Inferior parietal cortex (tissue), 1 donor: ENCODE measurements at regions not wholly inside any gene's neighbourhood (a gene's known extent, or its start where the extent isn't known, plus 50 kb on each side); places are given as distances from the start of the nearest gene placed in this dataset.

Source experiments
- DNase-seq: peaks from one replicate; pipeline ENCODE4 v3.0.0-alpha.2; 2016; ENCODE audit errors: extremely low spot score

DNA sequence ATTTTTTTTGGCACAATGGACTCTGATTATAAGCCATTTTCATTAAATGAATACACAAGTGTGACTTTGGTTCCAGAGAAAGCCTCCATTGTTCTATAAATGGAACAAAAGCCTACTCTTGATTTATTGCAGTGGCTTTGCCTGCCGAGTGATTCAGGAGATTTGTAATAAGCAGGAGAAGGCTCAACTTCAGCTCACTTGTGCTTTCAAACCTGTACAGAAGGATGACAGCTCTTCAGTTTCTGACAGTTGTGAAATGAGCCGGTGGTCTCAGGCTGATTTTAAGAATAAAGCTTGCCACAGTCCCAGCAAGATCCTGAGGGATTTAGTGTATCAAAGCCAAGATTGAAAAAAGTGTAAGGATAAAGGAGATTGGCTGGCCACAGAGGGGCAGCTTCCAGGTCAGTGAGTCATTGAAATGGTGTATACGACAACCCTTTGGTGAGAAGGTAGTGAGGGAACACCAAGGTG lies 438.8 kb upstream of the TGFBR2 start:
- peak; percentile 65 for DNase-seq

DNA sequence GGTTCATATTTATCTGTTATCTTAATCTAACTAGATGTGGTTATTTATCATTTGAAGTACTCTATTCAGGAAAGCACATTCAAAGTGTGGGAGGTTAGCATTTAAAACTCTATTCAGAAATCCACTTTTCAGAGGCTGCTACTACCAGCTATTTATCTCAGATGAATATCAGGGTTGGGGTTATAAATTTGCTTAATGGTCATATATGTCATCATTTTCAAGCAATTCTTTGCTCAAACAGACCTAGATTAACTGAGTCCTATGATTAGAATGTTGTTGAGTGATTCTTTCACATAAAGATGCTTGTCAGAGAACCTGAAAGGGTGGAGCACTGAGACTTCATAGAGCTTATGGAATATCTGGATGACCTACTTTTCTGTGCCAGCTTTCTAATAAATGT lies 436.9 kb upstream of the TGFBR2 start:
- no peak for DNase-seq

DNA sequence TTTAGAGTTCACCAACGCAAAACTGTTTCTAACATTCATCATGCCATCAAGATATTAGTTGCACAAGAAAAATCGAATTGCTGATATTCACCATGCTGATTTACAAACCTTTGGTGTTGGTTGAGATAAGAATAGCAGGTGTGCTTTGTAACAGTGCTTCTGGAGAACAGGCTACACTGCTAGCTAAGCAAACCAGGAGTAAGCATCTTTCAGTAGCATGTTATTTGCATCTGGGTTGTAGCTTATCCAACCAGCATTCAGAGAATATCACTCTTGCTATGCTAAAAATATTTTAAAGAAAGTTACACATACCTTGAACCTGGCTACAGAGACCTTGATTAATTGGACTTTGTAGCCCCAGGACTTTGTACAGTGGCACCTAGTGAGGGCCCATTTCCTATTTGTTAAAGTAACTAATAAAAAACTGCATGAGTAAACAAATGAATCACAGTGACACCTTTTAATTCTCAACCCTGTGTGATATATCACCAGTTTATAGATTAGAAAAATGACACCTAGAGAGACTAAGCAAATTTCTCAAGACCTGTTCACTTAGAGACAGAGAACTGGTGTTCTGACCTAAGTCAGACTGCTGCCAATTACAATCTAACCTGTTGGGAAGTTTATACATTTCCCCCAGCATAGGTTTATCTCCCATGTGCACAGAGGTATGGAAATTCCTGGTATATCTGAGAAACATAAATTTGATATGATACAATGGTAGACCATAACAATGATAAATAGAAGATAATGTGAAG lies 435.5 kb upstream of the TGFBR2 start:
- no peak for DNase-seq

DNA sequence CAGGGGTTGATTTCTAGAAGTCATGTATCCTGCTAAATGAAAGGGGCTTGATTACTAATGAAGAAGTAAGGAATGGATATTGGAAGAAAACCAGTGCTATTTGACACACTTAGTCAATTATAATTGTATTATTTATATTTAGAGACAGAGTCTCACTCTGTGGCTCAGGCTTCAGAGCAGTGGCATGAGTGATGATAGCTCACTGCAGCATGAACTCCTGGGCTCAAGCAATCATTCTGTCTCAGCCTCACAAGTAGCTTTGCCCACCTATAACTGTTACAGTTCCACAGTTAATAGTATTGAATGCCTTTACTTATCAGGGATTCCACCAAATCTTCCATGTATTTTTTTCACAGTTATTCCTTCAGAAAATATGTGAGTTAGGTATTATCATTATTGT lies 432.0 kb upstream of the TGFBR2 start:
- no peak for DNase-seq

DNA sequence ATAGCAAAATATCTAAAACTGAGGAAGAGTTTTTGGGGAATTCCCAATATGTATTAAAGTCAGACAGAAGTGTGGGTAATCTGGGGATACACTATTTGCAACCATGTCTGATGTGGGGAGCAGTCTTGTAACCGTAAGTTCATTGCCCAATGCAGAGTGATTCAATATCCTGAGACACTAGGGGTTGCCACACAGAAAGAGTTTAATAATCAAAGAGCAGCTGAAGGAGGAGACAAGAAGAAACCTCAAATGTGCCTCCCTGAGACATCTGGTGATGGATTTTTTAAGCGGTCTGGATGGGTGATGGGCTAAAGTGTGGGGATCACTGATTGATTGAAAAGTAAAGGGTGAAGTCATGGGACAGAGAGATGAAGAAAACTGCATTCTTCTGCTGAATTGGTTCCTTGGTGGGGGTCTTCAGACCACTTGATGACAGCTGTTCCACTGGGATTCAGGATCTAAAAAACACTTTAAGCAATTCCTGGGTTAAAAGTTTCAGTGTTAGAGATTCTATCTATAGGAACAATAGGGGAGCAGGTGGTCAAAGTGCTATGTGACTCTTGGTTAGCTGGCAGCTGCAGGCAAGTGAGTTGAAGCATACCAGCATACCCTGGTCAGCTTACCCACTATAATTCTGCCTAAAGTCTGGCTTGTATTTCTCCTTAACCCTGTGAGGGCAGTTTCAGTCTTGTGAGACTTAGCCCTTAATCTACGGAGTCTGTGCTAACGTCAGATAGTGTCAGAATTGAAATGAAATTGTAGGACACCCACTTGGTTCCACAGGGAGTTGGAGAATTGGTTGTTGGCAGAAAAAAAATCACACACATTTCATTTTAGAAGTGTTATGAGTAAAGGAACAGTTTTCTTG lies 425.9 kb upstream of the TGFBR2 start:
- no peak for DNase-seq

DNA sequence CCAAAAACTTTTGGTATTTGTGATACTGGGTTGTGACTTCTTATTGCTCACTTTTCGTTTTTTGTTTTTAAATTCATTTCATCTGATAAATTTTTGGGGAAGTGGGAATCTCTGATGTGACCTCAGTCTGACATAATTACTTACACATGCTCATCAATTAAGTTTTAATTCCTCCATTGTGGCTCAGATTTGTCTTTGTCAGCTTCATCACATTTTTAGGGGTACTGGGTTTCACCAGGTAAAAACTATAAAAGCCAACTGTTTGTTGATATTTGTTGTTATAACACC lies 425.3 kb upstream of the TGFBR2 start:
- no peak for DNase-seq

DNA sequence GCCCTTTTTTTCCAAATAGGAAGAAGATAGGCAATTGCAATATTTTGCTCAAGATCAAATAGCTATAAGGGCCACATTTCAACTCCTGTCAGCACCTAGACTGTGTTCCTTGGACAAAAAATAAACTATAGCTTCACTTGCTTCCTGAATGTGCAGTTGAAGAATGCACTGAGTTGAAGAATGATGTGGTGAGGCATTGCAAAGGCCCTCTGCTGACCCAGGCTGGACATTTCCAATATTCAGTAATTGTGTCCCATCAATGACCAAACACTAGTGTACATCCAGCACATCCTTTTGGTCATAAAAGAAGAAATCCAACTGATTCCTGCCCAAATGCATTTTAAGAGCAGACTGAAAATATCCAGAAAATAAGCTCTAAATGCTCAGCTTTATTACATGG lies 424.8 kb upstream of the TGFBR2 start:
- no peak for DNase-seq

DNA sequence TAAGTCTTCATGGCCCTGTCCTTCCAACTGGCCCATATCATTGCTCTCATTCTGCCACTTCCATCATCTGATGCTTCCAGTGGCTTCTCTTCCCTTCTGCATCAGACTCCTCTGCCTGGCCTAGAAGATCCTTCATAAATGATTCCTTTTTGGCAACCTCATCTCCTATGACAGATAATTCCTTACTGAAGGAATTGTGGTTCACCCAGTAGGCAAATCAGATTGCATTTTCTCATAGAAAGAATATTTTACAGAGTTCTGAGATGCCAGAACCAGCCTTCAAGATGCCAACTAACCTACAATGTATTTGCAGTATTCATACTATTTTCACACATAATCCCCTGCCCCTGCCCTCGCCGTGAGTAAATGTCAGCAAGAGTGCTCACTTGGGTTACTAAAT lies 423.0 kb upstream of the TGFBR2 start:
- no peak for DNase-seq

DNA sequence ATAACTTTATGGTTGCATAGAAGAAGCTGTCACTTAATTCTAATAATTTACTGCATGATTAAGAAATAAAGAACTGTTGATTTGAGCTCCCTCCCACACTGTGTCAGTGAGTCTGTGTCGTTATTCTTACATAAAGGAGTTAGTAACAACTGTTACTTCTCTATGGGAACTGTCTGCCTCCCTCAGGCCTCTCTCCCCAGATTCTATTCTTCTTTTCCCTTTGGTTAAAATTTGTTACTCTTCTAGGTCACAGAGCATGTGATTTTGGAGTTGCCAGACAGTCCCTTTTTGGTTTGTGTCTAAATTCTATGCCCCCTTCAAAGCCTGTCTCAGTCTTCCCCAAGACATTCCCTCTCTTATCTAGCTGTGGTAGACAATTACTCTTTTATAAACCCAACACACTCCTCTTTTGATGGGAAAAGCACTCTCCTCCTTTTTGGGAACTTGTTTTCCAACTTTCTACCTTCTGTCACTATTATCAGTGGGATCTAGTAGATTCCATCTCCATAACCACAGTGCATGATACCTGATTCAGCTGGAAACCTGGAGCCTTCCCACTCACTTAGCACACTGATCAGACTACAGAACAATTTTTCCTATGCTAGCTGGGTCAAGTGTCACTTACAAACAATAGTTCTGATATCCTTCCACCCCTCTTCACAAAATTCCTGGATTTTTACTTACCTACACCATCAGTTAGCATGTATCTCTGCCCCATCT lies 422.1 kb upstream of the TGFBR2 start:
- DNase-seq = no peak

DNA sequence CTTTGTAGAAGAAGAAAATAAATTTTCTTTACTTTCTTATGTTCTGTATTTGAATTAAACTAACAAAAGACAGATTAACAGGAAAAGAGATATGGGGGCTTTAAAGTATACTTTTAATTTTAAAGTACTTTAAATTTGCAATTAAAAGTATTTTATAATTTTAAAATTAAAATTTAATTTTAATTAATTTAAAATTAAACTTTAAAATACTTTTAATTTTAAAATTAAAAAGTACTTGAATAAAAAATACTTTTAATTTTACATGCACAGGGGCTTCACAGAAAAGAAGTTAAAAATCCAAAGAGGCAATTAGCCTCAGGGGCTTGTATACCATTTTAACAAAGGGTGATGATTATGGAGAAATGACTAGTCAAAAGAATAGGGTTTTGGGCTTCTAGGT lies 420.5 kb upstream of the TGFBR2 start:
- no peak for DNase-seq

DNA sequence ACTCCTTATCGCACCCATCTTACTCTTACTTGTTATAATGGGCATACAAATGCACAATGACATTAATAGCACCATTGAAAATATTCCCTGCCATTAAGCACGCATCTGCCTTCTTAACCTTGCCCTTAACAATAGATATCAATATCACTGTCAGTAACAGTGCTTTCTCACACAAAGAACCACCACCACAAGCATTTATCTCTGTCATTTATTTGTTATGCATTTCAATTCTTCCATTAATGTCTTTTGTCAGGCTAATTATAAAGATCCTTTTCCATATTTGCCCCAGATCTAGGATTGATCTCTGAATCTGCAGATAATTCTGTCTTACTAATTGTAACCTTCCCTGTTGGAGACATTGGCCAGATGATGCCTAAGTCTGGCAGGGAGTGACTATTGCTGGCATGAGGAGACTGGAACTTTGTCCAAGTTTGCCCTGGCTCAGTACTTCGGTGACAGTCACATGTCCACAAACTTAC lies 419.6 kb upstream of the TGFBR2 start:
- DNase-seq = no peak

DNA sequence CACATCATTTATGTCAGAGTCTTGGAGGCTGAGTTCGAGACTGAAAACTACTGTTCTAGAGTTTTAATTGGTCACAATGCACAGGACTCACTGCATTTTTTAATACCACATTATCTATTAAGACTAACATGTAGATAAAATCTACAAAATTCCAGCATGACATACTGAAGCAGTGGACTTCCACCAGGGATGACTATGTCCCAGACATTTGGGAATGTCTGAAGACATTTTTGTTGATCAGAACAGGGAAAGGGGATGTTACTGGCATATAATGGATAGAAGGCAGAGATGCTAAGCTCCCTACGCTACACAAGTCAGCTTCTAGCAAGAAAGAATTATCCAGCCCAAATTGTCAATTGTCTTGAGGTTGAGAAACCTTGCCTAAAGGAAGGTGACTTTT lies 419.0 kb upstream of the TGFBR2 start:
- no peak for DNase-seq

DNA sequence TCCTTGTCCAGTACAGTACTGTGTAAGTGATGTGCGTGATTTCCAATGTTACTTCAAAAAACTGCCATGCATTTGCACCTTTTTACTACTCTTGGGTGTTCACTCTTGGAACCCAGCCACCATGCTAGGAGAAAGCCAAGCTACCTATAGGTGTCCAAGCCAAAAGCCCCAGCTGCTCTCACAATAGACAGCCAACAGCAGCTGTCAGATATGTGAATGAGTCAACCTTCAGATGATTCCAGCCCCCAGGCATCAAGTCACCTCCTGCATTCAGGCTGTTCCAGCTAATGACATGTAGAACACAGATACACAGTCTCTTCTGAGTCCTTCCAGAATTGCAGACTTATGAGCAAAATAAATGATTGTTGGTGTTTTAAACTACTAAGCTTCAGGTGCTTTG lies 417.7 kb upstream of the TGFBR2 start:
- DNase-seq = no peak

DNA sequence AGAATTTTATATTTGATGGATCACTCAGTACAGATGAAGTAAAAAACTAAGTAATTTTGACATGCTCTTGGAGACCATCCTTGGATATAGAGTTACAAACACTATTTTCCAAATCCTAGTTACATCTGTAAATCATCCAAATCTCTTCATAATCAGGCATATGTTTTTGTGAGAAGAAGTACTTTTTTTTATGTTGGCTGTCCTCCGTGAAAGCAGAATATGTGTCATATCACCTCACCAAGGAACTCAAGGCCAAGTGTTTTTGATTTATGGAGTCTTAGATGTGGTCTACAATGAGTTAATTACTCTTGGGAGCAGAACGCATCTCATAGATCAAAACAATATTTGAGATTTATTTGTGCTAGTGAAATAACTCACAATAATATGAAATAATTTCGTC lies 416.5 kb upstream of the TGFBR2 start:
- no peak for DNase-seq

DNA sequence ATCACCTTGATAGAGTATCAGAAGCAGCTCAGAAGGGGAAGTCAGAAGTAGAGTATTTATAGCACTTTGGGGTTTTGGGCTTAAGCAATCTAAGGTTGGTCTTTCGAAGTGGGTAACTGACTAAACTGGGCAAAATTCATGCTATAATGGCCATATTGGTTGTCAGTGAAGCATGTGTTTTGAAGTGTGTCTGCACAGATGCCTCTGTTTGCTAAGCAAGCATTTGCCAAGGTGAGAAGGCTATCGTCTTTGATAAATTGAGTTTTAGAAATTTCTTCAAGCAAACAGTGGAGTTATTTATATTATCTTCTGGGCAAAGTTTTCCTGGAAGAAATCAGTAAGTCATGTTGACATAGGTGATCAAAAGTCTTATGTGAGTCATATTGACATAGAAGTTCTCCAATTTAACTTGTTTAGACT lies 412.8 kb upstream of the TGFBR2 start:
- no peak for DNase-seq

DNA sequence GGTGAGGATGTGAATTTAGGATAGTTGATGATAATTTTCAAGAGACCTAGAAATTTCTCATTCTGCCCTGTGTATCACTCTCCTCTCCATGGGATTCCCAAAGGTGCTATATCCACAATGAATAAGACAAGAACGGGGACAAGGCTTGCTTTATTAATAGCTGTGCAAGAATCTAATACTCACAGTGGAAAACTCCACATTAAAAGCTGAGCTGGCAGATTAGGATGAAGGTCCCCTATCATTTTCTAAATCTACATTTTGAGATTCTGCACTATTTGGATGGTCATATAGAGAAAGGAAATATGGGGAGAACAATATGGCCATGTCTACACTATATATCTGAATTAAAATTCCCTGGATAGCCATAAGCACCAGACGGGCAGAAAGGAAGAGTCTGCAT lies 411.0 kb upstream of the TGFBR2 start:
- no peak for DNase-seq

DNA sequence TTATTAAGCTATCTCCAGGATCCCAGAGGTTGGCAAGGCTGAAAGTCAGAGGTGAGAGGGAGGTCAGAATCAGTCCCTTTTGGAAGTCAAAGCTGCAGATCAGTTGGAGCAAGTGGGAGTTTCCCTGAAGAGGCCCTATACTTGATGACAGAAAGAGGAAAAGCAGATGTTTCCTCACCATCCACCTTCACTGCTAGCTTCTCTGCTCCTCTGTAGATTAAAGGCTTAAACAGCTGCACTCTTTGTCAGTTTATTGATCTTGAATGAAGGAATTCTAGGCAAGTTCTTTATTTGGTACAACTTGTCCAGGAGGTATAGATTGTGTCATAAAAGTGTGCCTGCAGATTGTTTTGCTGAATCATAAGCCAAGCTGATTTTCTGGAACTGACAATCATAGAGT lies 408.2 kb upstream of the TGFBR2 start:
- DNase-seq = no peak

DNA sequence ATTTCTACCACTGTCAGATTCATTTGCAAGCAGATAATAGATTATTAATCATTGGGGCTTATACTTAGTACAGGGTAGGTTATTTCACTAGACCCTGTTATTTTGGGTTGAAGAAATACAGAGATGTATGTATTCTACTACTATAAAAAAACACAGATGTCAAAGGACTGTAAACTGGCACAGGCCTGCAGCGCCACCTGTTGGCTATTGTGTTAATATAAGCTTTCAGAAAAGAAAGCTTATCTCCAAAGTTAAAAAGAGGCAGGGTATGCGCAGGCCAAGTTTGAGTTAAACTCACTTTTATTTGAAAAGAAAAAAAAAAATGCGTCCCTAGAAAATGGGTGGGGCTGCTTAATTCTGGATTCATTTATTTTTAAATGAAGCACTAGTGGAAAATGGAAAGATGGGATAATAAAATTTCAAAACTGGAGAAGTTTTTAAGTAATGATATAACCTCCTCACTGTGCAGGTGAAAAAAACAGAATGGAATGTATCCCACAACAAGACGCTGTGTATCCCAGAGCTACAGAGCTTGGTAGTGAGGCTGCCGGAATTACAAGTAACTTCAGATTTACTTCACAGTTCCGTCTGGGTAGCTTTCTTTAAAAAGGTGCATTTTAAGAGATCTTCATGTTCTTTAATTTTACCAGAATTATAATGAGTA lies 407.2 kb upstream of the TGFBR2 start:
- peak; percentile 88 for DNase-seq

DNA sequence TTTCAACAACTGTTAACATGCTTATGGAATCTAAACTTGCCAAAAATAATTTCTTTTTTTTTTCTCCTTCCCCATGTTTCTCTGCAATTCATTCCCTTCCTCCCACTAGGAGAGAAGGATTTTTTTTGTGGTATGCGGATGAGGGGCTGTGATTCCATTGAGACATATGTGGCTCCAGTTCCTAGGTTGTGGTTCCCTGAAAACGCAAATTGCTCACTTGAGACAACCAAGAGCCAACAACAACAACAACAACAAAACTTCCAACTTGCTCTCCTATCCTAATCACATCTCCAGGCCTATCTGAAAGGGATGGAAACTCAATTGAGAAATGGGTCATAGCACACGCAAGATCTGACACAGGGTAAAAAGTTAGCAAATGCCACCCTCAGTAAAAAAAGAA lies 406.5 kb upstream of the TGFBR2 start:
- DNase-seq = no peak

DNA sequence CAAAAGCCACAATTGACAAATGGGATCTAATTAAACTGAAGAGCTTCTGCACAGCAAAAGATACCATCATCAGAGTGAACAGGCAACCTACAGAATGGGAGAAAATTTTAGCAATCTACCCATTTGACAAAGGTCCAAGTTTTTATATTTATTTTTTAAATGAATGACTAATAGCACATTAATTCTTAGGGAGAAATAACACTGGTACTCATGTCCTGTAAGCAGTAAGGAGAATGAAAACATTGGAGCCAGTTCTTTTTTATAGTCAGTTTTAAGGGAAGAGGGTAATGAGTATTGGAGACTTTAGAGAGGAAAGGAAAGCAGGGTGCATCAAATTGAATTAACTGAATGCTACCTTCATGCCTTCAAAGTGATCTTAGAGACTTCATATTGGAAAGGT lies 404.7 kb upstream of the TGFBR2 start:
- no peak for DNase-seq

DNA sequence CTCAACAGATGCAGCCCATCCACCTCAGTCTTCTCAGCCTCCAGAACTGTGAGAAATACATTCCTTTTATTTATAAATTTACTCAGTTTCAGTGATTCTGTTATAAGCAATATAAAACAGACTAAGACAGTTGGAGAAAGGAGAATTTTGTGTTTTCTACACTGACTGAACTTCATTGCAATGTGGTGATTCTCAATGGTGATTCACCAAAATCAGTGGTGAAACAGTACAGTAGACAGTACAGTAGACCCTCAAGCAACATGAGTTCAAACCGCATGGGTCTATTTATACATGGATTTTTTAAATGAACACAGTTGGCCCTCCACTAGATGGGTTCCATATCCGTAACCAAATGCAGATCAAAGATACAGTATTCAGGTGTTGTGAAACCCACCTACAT lies 403.1 kb upstream of the TGFBR2 start:
- no peak for DNase-seq

DNA sequence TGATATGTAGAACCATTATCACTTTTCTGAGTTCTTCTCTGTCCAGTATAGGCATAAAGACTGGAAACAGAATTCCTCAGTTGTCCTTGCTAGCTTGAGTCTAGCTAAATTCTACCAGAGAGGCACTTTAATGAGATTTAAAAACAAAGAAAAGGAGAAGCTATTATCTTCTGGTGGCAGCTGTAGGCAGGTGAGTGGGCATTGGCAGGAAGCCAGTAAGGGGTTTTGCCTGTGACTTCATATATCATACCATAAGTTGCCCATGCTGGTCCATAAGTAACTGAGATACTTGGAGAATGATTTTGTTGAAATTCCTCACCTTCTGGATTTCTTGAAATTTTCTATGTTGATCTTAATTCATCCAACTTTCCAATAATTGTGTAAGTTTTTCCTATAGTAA lies 402.3 kb upstream of the TGFBR2 start:
- DNase-seq = no peak
